Keratinocyte (primary cell): ENCODE measurements at regions not wholly inside any gene's neighbourhood (a gene's known extent, or its start where the extent isn't known, plus 50 kb on each side); places are given as distances from the start of the nearest gene placed in this dataset.

Experiments
- DNase-seq: peaks from one replicate; pipeline ENCODE4 v3.0.0-alpha.2; 2011; ENCODE audit warnings: low read depth, missing footprints, low spot score
- FAIRE-seq: peaks from 2 replicates; lab custom pipeline; 2011; peaks lifted over from hg19 to GRCh38; lab: Jason Lieb, UNC
- H2AFZ ChIP-seq: 2 replicates; pipeline ENCODE4 v1.6.0; 2012; ENCODE audit warnings: low read length, control low read depth, inconsistent platforms; ENCODE audit not compliant: control insufficient read depth
- H3K27ac ChIP-seq: 2 replicates; pipeline ENCODE4 v1.5.1; 2011; ENCODE audit warnings: low read length; ENCODE audit not compliant: control insufficient read depth, insufficient read depth
- H3K27me3 ChIP-seq: 3 replicates; pipeline ENCODE4 v1.6.0; 2011; ENCODE audit warnings: low read length; ENCODE audit not compliant: control insufficient read depth, insufficient read depth; ENCODE audit errors: extremely low read depth
- H3K36me3 ChIP-seq, 2 experiments: 2 replicates in 1 of 2; 3 replicates in 1 of 2; pipeline ENCODE4 v1.5.1; 2011; ENCODE audit warnings: low read length in 2 of 2, mild to moderate bottlenecking in 1 of 2; ENCODE audit not compliant: control insufficient read depth in 2 of 2, insufficient read depth in 2 of 2; ENCODE audit errors: extremely low read depth in 1 of 2
- H3K4me1 ChIP-seq: 3 replicates; pipeline ENCODE4 v1.5.1; 2011; ENCODE audit warnings: low read length; ENCODE audit not compliant: control insufficient read depth, insufficient read depth; ENCODE audit errors: extremely low read depth
- H3K4me2 ChIP-seq: 3 replicates; pipeline ENCODE4 v1.6.0; 2011; ENCODE audit warnings: low read depth, low read length; ENCODE audit not compliant: control insufficient read depth, insufficient read depth; ENCODE audit errors: extremely low read depth
- H3K4me3 ChIP-seq, 3 experiments: fragments of 200-600 bp in 1 of 3; sonication (generic) in 1 of 3; 2 replicates in 2 of 3; 3 replicates in 1 of 3; pipeline ENCODE4 v1.5.1; 2011 to 2016; ENCODE audit warnings: low read length in 3 of 3, mild to moderate bottlenecking in 3 of 3, control low read depth in 2 of 3, inconsistent platforms in 1 of 3, low read depth in 1 of 3, mixed read lengths in 1 of 3, mixed run types in 1 of 3, moderate library complexity in 1 of 3; ENCODE audit not compliant: control insufficient read depth in 2 of 3, insufficient read depth in 2 of 3; ENCODE audit errors: extremely low read depth in 1 of 3
- H3K79me2 ChIP-seq: 2 replicates; pipeline ENCODE4 v1.6.0; 2012; ENCODE audit warnings: low read length; ENCODE audit not compliant: control insufficient read depth, insufficient read depth
- H3K9ac ChIP-seq: 3 replicates; pipeline ENCODE4 v1.6.0; 2011; ENCODE audit warnings: low read length; ENCODE audit not compliant: control insufficient read depth, insufficient read depth; ENCODE audit errors: extremely low read depth
- H3K9me1 ChIP-seq: 3 replicates; pipeline ENCODE4 v1.6.0; 2011; ENCODE audit warnings: low read length; ENCODE audit not compliant: control insufficient read depth, insufficient read depth; ENCODE audit errors: extremely low read depth
- H3K9me3 ChIP-seq: 2 replicates; pipeline ENCODE4 v1.5.1; 2012; ENCODE audit warnings: low read depth, low read length; ENCODE audit not compliant: control insufficient read depth
- H4K20me1 ChIP-seq: 3 replicates; pipeline ENCODE4 v1.6.0; 2011; ENCODE audit warnings: low read length; ENCODE audit not compliant: control insufficient read depth, insufficient read depth; ENCODE audit errors: extremely low read depth
- CTCF ChIP-seq, 3 experiments: IDR thresholded peaks in 1 of 3; conservative IDR thresholded peaks in 1 of 3; optimal IDR thresholded peaks in 1 of 3; 2 replicates in 2 of 3; 3 replicates in 1 of 3; pipeline versions ENCODE3 to v1.5.1; 2011; ENCODE audit warnings: low read length in 3 of 3, mild to moderate bottlenecking in 3 of 3, moderate library complexity in 2 of 3, control low read depth in 1 of 3, inconsistent platforms in 1 of 3; ENCODE audit not compliant: insufficient read depth in 2 of 3; ENCODE audit errors: extremely low read depth in 1 of 3
- EZH2 ChIP-seq: IDR thresholded peaks from one replicate; pipeline ENCODE4 v1.6.1; 2012; ENCODE audit warnings: inconsistent platforms, mild to moderate bottlenecking, low read length, moderate library complexity
- dilution Hi-C: fragments of 300-500 bp; cut with MboI; formaldehyde crosslinking; loops from one replicate; pipeline ENCODE4 v1.7.0; 2020; ENCODE audit warnings: low sequenced_read_pairs; ENCODE audit not compliant: extremely low pct_ligation_motif_present

GRCh38 chr15:25106209-25106608 lies 151.4 kb downstream of the SNRPN start:
- FAIRE-seq (no peak), DNase-seq (no peak)
- Histone ChIP-seq H3K27me3 (no peaks in the 10 kb centered on the region), H3K9me1 (no peaks in the 10 kb centered on the region), H3K9ac (no peak overlapping the region), H4K20me1 (no peaks in the 10 kb centered on the region), H2AFZ (no peak overlapping the region), H3K4me3 (no peak overlapping the region), H3K36me3 (peaks cover 0 to 3% of the 10 kb centered on the region in 2 experiments), H3K79me2 (no peaks in the 10 kb centered on the region), H3K9me3 (peaks cover 2% of the 10 kb centered on the region), H3K4me2 (no peak overlapping the region), H3K27ac (no peak overlapping the region), H3K4me1 (no peaks in the 10 kb centered on the region)
- TF ChIP-seq CTCF (optimal IDR thresholded peaks at IDR 0.05 in 1 of 3, IDR thresholded peaks at IDR 0.05 in 1 of 3, conservative IDR thresholded peaks at IDR 0.05 in 1 of 3; ENCODE audit: extremely low read depth in 1 of 3, insufficient read depth in 2 of 3, low read length in 3 of 3) (no peak), EZH2 (no peak)
- dilution Hi-C loops, result no loop called here

DNA sequence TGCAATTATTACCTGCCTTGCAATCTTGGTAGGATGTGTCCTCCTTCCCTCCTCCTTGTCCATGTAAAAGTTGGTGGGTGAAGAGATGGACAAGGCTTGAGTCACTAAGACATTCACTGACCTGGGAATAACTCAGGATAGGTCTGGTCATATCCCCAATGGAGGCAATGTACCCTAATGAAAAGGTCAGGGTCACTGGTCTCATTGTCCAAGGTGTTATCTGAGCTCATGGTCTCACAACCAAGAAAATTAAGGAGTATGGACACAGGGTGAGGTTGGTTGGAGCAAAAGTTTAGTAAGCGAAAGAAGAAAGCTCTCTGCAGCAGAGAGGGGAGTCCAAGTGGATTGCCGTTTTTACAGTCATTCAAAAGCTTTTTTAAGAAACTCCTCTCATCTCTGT lies 179.0 kb downstream of the SNRPN start:
- Histone ChIP-seq H3K9me3 (no peaks in the 10 kb centered on the region), H3K79me2 (no peaks in the 10 kb centered on the region), H3K4me3 (no peak overlapping the region), H3K9ac (no peak overlapping the region), H3K4me1 (no peaks in the 10 kb centered on the region), H4K20me1 (no peaks in the 10 kb centered on the region), H2AFZ (no peak overlapping the region), H3K9me1 (no peaks in the 10 kb centered on the region), H3K27ac (no peak overlapping the region), H3K4me2 (no peak overlapping the region), H3K27me3 (no peaks in the 10 kb centered on the region), H3K36me3 (no peaks in the 10 kb centered on the region)
- no peak for DNase-seq
- dilution Hi-C loops, result no loop called here
- TF ChIP-seq CTCF (optimal IDR thresholded peaks at IDR 0.05 in 1 of 3, IDR thresholded peaks at IDR 0.05 in 1 of 3, conservative IDR thresholded peaks at IDR 0.05 in 1 of 3; ENCODE audit: extremely low read depth in 1 of 3, insufficient read depth in 2 of 3, low read length in 3 of 3), result no peak
- TF ChIP-seq EZH2, result no peak
- no peak for FAIRE-seq
